IPS-NIHi11 (cell line): ENCODE measurements at regions not wholly inside any gene's neighbourhood (a gene's known extent, or its start where the extent isn't known, plus 50 kb on each side); places are given as distances from the start of the nearest gene placed in this dataset.
A peak's percentile ranks its signal among the peaks of the same experiment; 100 is the strongest.

Experiments used
- DNase-seq: peaks from one replicate; pipeline ENCODE4 v3.0.0; 2012; ENCODE audit warnings: mixed read lengths, low spot score

DNA sequence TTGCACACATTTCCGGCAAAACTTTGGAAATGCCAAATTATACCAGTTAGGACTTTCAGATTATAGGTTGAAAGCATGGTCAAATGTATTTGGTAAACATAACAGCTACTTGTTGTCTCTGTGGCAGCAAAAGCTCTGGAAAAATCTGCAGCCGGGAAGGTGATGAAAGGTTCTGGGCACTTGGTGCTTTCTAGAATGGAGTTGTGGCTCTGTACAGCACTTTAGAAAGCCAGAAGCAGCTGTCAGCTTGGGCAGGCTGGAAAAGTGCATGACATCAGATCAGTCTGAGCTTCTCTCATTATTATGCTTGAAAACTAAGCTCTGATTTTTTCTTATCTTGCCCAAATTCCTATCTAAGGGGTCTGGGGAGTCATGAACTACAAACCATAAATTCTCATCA lies 118.6 kb upstream of the MAST4 start:
- no peak for DNase-seq

DNA sequence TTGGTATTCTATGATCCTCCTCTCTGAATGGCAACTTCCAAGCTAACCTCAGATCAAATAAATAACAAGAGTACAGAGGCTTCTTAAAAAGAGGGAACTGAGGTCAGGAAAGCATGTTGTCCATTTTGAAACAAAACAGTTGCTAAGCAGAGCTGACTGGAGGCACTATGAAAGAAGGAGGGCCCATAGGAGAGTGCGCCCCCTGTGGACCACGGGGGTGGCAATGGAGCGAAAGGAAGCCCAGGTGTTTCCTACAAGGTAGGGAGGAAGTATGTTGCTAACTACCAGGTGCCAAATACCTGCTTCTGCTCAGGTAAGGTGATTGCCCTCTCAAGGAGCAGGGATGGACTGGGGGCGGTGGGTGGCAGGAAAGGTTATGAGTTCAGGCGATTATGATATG lies 101.8 kb upstream of the MAST4 start:
- DNase-seq: peak; percentile 53

DNA sequence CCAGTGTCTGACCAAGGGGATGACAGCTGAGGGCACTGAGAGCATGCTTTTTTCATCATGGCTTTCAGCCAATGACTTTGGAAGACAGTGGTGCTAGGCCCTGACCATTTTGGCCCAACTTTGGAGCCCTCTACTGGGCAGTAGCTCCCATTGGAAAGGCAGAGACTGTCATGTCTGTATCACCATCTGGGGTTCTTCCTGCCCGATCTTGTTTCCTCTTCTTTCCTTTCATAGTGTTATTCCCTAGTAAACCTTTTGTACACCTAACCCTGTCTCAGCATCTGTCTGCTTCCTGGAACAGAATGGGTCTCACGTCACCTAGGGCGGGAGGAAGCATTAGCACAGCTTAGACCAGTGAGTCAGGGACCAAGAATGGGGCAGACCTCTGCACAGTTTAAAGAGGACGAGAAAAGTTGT lies 97.4 kb upstream of the MAST4 start:
- DNase-seq: no peak

DNA sequence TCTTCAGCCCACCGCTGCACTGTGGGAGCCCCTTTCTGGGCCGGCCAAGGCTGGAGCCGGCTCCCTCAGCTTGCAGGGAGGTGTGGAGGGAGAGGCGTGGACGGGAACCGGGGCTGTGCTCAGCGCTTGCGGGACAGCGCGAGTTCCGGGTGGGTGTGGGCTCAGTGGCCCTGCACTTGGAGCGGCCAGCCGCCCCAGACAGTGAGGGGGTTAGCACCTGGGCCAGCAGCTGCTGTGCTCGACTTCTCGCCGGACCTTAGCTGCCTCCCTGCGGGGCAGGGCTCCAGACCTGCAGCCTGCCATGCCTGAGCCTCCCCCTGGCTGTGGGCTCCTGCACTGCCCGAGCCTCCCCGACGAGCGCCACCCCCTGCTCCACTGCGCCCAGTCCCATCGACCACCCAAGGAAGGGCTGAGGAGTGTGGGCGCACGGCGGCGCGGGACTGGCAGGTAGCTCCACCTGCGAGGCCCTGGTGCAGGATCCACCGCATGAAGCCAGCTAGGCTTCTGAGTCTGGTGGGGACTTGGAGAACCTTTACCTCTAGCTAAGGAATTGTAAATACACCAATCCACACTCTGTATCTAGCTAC lies 92.9 kb upstream of the MAST4 start:
- DNase-seq: no peak

DNA sequence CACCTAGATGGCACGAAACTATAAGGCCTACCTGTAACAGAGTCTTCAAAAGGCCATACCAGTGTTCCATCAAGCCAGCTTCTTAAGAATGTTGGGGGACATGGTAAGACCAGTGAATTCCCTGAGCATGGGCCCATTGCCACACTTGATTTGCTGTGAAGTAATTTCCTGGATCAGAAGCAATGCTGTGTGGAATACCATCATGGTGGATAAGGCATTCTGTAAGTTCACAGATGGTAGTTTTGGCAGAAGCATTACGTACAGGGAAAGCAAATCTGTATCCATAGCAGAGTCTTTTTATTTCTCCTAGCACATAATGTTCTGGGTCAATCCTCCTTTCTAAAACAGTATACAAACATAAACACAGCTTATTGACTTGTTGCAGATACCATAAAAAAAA lies 89.1 kb upstream of the MAST4 start:
- no peak for DNase-seq

DNA sequence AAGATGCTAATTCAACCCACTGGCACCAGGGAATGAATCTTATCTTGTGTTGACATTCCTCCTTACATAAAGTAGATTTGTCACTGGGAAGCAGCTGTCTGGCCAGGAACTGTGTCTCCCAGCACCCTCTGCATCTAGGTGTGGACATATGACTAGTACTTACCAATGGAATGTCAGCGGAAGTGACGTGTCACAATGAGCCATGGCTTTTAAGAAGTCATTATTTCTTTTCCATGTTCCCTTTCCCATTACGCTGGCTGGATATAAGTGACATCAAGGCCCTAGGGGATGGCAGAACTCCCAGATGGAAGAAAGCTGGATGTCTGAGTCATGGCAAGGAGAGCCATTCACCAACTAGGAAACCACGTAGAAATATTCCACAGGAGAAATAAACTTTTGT lies 84.7 kb upstream of the MAST4 start:
- no peak for DNase-seq

DNA sequence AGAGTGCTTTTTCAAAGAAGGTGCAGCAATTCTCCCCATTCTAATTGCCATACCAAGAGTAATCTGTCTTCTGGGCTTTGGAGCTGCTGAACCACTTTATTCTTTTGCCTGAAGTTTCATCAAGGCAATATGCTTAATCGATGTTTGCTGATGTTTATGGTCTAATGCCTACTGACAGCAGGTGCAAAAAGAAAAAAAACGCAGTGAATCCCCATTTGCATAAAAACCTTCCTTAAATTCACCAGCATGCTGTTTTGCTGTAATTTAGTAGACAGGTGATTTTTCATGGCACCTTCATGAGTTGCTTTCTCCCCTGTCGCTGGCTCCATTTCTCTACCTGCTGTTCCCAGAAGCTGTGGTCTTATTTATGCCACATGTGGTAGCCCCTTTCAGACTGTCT lies 83.1 kb upstream of the MAST4 start:
- DNase-seq: no peak

DNA sequence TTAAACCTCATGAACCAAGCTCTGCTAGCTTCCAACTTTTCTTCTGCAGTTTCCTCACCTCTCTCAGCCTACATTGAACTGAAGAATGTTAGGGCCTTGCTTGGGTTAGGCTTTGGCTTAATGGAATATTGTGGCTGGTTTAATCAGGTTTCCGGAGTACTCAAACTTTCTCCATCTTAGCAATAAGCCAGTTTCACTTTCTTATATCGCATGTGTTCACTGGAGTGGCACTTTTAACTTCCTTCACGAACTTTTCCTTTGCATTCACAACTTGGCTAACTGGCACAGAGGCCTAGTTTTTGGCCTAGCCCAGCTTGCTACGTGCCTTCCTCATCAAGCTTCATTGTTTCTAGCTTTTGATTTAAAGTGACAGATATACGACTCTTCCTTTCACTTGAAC lies 81.0 kb upstream of the MAST4 start:
- DNase-seq: no peak

DNA sequence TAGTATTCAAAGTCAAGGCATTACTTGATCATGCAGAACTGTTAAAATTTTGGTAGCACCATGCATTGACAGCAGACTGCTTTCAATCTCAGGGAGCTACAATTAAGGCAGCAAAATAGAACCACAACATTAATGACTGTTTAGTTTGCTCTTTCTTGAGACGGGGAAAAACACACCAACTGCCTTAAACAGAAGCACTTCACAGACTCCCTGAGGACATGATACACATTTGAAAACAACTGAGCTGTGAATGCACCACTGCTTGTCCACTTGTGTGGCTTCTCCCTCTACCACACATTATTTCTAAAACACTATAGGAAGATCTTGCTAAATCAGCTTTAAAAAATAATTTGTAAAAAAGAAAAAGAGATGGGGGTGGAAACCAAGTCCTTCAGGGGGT lies 79.6 kb upstream of the MAST4 start:
- DNase-seq: no peak

DNA sequence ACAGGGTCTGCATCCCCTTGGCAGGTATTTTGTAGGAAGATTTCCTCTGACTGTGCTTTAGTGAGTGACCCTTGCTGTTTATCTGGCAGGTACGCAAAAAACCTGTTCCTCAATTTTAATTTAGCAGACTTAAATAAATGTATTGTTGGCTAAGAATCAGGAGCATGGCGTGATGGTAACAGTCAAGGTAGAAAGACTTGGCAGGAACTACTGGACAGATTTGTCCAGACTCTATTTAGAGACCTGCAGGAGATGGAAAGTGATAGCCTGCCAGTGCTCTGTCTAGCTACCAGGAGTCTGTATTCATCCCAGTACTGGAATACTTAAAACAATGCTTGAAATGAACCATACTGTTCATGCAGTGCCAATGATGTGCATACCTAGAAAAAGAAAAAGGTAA lies 78.8 kb upstream of the MAST4 start:
- DNase-seq: no peak

DNA sequence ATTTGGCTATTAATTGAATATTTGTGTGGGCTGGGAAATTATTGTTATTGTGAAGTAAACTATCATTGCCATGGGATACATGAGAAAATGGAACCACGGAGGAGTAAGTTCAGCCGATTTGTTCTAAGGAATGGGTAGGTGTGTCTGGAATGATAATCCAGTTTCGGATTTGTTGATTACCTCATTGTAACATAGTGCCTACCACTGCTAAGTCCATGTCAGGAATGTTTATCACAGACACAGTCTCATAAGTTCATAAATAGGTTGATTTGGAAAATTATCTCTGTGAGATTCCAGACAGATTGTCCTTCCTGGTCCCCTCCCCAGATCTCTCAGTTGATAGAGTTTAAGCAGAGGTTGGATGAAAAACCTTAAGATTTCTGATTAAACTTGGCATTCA lies 78.1 kb upstream of the MAST4 start:
- no peak for DNase-seq

DNA sequence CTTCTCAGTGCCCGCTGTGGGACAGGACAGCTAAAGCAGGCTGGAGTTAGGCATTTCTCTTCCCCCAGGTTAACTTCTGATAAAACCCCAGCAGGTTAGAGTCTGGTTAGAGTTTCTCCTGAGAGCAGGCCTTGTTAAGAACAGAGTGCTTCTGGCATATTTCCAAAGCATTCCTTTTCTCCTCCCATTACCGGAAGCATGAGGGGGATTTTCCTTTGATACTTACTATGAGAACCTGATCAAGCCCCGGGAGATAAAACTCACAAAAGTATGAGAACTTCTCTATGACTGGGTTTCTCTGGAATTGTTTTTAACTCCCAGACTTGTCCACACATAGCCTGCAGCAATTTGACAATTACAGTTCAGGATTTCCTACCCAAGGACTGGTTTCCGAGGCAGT lies 77.4 kb upstream of the MAST4 start:
- DNase-seq: no peak

DNA sequence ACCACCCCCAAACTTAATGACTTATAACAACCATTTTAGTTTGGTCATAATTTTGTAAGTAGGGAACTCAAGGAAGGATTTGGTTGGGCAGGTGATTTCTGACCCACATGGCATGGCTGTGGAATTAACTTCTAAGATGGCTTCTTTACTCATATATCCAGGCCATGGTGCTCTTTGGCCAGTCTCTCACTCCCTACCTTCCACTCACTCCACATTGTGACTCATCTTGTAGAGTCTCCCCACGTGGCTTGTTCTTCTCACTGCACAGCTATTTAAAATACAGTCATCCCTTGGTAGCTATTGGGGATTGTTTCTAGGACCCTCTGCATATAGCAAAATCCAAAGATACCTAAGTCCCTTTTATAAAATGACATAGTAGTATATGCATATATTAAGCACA lies 76.6 kb upstream of the MAST4 start:
- no peak for DNase-seq

DNA sequence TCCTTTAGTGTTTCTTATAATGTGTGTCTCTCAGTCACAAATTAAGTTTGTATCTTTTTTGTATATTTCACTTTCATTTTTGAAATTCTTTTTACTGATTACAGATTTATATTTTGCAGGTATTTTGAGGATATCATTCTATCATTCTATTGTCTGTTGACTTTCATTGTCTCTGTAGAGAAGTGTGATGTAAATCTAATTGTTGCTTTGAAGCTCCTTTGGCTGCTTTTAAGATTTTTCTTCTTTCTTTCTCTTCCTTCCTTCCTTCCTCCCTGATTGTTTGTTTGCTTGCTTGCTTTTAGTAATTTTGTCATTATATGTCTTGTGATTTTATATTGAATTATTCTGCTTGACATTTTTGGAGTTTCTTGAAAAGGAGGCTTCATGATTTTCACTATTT lies 75.3 kb upstream of the MAST4 start:
- DNase-seq: no peak

DNA sequence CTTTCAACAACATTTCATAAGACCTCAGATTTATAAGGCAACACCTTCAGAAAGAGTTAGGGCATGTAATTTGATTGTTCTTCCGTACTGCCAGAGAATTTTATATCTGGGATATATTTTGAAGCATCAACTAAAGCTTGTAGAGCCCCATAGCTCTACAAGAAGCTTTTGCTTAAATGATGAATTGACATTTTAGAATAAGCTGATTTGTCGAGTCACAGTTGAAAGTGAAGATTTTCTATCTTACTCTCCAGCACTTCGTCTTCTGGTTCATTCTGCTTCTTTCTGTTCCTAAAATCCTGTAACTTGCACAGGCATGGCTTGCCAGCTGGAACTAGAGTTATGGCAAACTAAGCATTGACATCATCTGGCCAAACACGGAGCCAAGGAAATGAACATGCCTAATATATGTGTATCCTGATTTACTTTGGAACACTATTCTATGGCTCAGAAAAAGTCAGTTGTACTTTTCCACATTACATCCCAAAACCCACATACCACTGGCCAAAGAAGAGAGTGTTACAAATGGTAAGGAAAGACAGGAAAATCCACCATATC lies 68.6 kb upstream of the MAST4 start:
- no peak for DNase-seq

DNA sequence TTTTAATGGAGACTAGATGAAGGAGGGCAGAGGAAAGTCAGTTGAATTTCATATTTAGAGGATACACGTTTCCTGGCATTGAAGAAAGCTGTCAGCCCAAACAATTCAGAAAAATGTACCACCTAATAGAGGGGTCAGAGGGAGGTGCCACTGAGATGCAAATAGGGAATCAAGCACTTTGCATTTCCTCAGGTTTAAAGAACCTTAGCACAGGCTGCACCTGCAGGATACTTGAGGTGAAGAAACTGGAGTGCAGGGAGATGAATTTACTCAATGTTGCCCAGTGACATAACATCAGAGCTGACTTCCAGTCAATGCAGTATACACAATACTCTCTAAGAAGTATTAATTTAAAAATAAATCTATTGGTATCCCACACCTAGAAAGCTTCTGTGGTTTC lies 67.0 kb upstream of the MAST4 start:
- peak; percentile 24 for DNase-seq

DNA sequence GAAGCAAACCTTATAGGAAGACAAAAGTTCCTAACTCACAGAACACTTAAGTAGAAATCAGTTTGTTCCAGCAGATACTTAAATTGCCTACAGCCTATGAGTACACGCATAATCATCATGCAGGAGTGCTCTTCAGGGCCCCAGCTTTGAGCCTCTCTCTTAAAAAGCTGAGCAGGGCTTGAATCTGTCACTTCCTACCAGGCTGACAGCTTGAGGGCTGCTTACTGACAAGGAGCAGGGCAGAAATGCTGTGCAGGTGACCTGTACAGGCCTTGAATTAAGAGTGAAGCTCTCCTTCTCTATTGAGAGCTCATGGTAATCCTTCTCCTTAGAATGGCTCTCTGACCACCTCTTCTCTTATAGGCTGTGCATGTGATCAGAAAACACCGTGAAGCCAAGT lies 66.5 kb upstream of the MAST4 start:
- no peak for DNase-seq

DNA sequence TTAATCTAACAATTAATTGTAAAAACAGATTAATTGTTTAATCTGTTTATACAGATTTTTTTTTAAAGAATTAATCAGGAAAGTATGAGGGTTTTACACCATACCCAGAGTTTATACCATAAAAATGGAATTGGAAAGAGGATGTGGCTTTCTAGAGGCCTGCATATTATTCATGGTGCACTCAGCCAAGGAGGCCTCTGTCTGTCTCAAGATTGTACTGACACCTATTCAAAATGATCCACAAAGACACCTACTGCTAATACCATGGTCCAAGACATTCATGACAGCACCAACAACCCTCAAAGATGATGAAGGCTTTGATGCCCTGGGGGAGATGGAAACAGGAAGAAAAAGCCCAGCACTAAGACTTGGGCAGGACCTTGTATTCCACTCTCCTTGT lies 58.1 kb upstream of the MAST4 start:
- DNase-seq: no peak

DNA sequence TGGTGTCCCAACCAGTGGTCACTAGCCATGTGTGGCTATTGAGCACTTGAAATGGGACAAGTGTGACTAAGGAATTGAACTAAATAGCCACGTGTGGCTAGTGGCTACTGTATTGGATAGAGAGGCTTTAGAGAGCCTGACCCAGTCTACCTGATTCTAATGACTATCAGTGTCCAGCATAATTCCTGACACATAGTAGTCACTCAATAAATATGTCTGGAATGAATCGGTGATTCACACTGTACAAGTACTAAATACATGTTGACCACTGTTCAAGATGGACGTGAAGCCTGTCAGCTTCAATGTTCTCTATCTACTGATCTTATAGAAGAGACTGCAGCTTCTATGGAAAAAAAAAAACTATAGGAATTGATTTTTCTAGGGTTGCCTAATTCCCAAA lies 57.7 kb upstream of the MAST4 start:
- no peak for DNase-seq

DNA sequence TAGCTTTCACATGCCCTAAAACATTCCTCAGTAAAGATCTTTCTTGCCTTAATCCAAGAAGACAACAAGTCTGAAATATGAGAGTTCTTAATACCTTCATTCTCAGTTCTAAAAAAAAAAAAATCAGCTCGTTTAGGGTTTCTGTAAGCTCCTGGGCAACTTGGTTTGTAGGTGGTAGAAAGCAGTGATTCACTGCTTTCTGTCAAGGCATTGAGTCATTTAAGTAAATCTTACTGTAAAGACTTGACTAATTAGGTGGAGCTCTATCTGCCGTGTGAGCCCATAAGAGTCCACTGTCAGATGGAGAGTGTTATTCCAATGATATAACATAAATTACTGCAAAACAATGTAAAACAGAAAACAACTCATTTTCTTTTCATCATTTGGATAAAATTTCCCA lies 56.1 kb upstream of the MAST4 start:
- no peak for DNase-seq

DNA sequence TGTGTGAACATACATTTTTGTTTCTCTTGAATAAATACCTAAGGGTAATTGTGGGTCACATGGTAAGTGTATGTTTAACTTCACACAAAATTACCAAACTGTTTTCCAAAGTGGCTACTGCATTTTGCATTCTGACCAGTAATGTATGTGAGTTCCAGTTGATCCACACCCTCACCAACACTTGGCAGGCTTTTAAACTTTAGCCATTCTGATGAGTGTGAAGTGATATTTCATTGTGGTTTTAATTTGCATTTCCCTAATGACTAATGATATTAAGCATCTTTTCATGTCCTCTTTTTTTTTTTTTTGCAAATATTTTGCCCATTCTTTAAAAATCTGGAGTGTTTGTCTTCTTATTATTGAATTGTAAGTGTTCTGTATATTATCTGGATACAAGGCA lies 53.5 kb upstream of the MAST4 start:
- no peak for DNase-seq
